ENCODE measurements at regions not wholly inside any gene's neighbourhood (a gene's known extent, or its start where the extent isn't known, plus 50 kb on each side); places are given as distances from the start of the nearest gene placed in this dataset.

- TF ChIP-seq CTCF (IDR thresholded peaks at IDR 0.05), result no peak
- no peak for TF ChIP-seq POLR2A (IDR thresholded peaks at IDR 0.05)
These were observed 237.7 kb upstream of the GPRIN3 start for GRCh38 chr4:89545315-89545714.

All from thyroid gland (tissue), 4 donors.